Body of pancreas (tissue), 4 donors: ENCODE measurements at regions not wholly inside any gene's neighbourhood (a gene's known extent, or its start where the extent isn't known, plus 50 kb on each side); places are given as distances from the start of the nearest gene placed in this dataset.

Source experiments
- POLR2A ChIP-seq, 3 donors: fragments of 450-650 bp; IDR thresholded peaks; one replicate each; pipeline ENCODE4 v1.6.1; 2016; ENCODE audit warnings: antibody characterized with exemption in 3 of 3, mild to moderate bottlenecking in 2 of 3
- TF ChIP-seq, protein P1 (sequence below), 7 experiments: fragments of 450-650 bp in 4 of 7; fragments of 200-600 bp in 3 of 7; sonication (generic) in 3 of 7; IDR thresholded peaks; one replicate each; pipeline ENCODE4 v1.5.1; 2016 to 2019; ENCODE audit warnings: antibody characterized with exemption in 7 of 7

DNA sequence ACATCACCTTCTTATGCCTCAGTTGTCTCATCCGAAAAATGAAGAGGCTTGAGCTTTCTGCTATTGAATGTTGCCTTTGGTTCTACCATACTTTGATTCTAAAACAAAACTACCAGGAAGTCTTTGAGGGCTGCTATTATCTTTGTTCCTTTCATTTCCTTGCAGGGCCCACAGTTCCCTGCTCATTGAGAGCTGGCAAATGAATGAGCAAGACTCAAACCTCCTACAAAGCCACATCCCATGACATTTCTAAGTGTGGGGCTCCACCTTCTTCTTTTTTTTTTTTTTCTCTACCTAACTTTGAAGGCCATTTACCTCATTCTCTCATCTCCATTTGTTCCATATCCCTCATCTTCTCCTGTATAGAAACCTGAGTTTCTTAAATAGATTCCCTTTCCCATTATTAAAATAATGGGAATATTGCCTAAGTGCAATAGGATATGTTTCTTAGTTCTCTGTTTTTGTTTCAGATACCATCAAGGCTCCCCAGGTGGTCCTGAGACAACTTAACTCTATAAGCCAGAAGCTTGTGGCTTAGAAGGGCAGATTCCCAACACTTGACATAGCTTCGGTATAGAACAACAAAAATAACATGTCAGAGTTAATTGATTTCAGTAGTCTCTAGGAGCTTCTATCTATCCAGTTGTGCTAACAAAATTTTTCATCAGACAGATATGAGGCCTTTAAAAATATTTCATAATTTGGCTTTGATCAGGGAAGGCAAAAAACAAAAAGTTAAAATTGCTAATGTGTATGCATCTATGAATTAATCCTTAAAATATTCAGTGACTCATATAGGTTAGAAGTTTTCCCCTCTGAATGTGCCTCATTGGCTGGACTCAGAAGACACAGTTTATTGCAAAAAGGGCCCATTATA lies 951.6 kb downstream of the TUSC7 start:
- TF ChIP-seq, protein P1, sequence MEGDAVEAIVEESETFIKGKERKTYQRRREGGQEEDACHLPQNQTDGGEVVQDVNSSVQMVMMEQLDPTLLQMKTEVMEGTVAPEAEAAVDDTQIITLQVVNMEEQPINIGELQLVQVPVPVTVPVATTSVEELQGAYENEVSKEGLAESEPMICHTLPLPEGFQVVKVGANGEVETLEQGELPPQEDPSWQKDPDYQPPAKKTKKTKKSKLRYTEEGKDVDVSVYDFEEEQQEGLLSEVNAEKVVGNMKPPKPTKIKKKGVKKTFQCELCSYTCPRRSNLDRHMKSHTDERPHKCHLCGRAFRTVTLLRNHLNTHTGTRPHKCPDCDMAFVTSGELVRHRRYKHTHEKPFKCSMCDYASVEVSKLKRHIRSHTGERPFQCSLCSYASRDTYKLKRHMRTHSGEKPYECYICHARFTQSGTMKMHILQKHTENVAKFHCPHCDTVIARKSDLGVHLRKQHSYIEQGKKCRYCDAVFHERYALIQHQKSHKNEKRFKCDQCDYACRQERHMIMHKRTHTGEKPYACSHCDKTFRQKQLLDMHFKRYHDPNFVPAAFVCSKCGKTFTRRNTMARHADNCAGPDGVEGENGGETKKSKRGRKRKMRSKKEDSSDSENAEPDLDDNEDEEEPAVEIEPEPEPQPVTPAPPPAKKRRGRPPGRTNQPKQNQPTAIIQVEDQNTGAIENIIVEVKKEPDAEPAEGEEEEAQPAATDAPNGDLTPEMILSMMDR (IDR thresholded peaks at IDR 0.05) = no peak
- no peak for TF ChIP-seq POLR2A (IDR thresholded peaks at IDR 0.05)
